CD4-positive, alpha-beta memory T cell (primary cell): ENCODE measurements at regions not wholly inside any gene's neighbourhood (a gene's known extent, or its start where the extent isn't known, plus 50 kb on each side); places are given as distances from the start of the nearest gene placed in this dataset.
"Not testable (repeated sequence)": the region's sequence is repeated elsewhere in the genome, so short reads cannot be mapped to it uniquely, and the experiment has no call there.

ENCODE experiments used
- CTCF ChIA-PET: fragments of 350-600 bp; sonication (Branson Sonifier 250); formaldehyde crosslinking; loops from one replicate; lab custom pipeline; 2021; ENCODE audit warnings: inconsistent platforms; ENCODE audit not compliant: partially characterized antibody; lab: Charles Lee
- POLR2A ChIA-PET: fragments of 350-600 bp; sonication (Branson Sonifier 250); formaldehyde crosslinking; loops from one replicate; lab custom pipeline; 2021; ENCODE audit not compliant: partially characterized antibody; lab: Charles Lee
- DNase-seq, 5 donors: peaks; one replicate each; pipeline versions ENCODE4 v3.0.0 to v3.0.0-alpha.2; 2020 to 2022; ENCODE audit warnings: mixed read lengths in 1 of 5
- H3K27ac ChIP-seq: one replicate; pipeline ENCODE4 v1.7.0; 2013; ENCODE audit warnings: low read depth, low read length
- H3K27me3 ChIP-seq: 2 replicates; pipeline ENCODE4 v1.7.0; 2013; ENCODE audit warnings: mild to moderate bottlenecking, low read length, moderate library complexity; ENCODE audit not compliant: insufficient read depth
- H3K36me3 ChIP-seq: 2 replicates; pipeline ENCODE4 v1.7.0; 2013; ENCODE audit warnings: mild to moderate bottlenecking, low read length, moderate library complexity; ENCODE audit not compliant: insufficient read depth
- H3K4me1 ChIP-seq: 2 replicates; pipeline ENCODE4 v1.7.0; 2013; ENCODE audit warnings: mild to moderate bottlenecking, low read length, moderate library complexity; ENCODE audit not compliant: insufficient read depth
- H3K4me3 ChIP-seq, 2 donors: one replicate each; pipeline ENCODE4 v1.7.0; 2013; ENCODE audit warnings: low read length in 2 of 2, mild to moderate bottlenecking in 1 of 2
- H3K9me3 ChIP-seq, 2 donors: one replicate each; pipeline ENCODE4 v1.7.0; 2013; ENCODE audit warnings: low read length in 2 of 2, control low read depth in 1 of 2; ENCODE audit not compliant: control insufficient read depth in 1 of 2
- H3K27ac Mint-ChIP-seq, 7 donors: one replicate each; pipeline ENCODE4 v1.8.0; 2020 to 2021; ENCODE audit warnings: mixed read lengths in 7 of 7, mild to moderate bottlenecking in 6 of 7, inconsistent platforms in 3 of 7, moderate library complexity in 3 of 7
- H3K27me3 Mint-ChIP-seq, 2 donors: one replicate each; pipeline ENCODE4 v1.8.0; 2020 to 2021; ENCODE audit warnings: mixed read lengths in 2 of 2
- H3K36me3 Mint-ChIP-seq, 2 donors: one replicate each; pipeline ENCODE4 v1.8.0; 2020 to 2021; ENCODE audit warnings: mixed read lengths in 2 of 2, inconsistent platforms in 1 of 2, mild to moderate bottlenecking in 1 of 2
- H3K4me1 Mint-ChIP-seq, 4 donors: one replicate each; pipeline ENCODE4 v1.8.0; 2020 to 2021; ENCODE audit warnings: mixed read lengths in 4 of 4, mild to moderate bottlenecking in 1 of 4
- H3K4me3 Mint-ChIP-seq, 8 donors: one replicate each; pipeline ENCODE4 v1.8.0; 2020 to 2021; ENCODE audit warnings: mixed read lengths in 8 of 8, mild to moderate bottlenecking in 7 of 8, moderate library complexity in 6 of 8, inconsistent platforms in 3 of 8
- H3K9me3 Mint-ChIP-seq, 8 donors: one replicate each; pipeline ENCODE4 v1.8.0; 2020 to 2021; ENCODE audit warnings: mixed read lengths in 8 of 8, mild to moderate bottlenecking in 5 of 8, inconsistent platforms in 3 of 8, moderate library complexity in 1 of 8
- intact Hi-C: fragments of 100-400 bp; cut with micrococcal nuclease; formaldehyde crosslinking; loops from one replicate; pipeline ENCODE4 v1.15.1; 2023

GRCh38 chr14:43356382-43356781 is 1150.7 kb downstream of the FSCB start:
- no peak for DNase-seq

GRCh38 chr14:43341921-43342320 is 1165.2 kb downstream of the FSCB start:
- Mint-ChIP-seq H3K4me3 (no peak overlapping the region), H3K27ac (no peak overlapping the region), H3K4me1 (no peaks in the 10 kb centered on the region), H3K9me3 (peaks cover 2 to 33% (median 17%) of the 10 kb centered on the region in 8 donors), H3K36me3 (no peaks in the 10 kb centered on the region), H3K27me3 (no peaks in the 10 kb centered on the region)
- CTCF ChIA-PET: no interaction called here
- intact Hi-C loops: no loop called here
- POLR2A ChIA-PET: no interaction called here
- H3K36me3 ChIP-seq: no peaks in the 10 kb centered on the region
- H3K27me3 ChIP-seq: no peaks in the 10 kb centered on the region
- no peak for DNase-seq
- H3K4me3 ChIP-seq: no peak overlapping the region
- no peak overlapping the region for H3K27ac ChIP-seq
- no peaks in the 10 kb centered on the region for H3K9me3 ChIP-seq
- H3K4me1 ChIP-seq: no peaks in the 10 kb centered on the region

More at GRCh38 chr14:43356382-43356781, 1150.7 kb downstream of the FSCB start:
- H3K36me3 Mint-ChIP-seq: no peaks in the 10 kb centered on the region
- Histone ChIP-seq H3K36me3 (no peaks in the 10 kb centered on the region), H3K27me3 (no peaks in the 10 kb centered on the region), H3K4me3 (no peak overlapping the region), H3K4me1 (no peaks in the 10 kb centered on the region), H3K27ac (no peak overlapping the region), H3K9me3 (no peaks in the 10 kb centered on the region)
- POLR2A ChIA-PET: no interaction called here
- no peaks in the 10 kb centered on the region for H3K4me1 Mint-ChIP-seq
- intact Hi-C loops: no loop called here
- no peaks in the 10 kb centered on the region for H3K27me3 Mint-ChIP-seq
- CTCF ChIA-PET: no interaction called here
- H3K27ac Mint-ChIP-seq: no peak overlapping the region
- H3K9me3 Mint-ChIP-seq: peaks cover 0 to 3% (median under 1%) of the 10 kb centered on the region in 8 donors
- H3K4me3 Mint-ChIP-seq: no peak overlapping the region

GRCh38 chr14:43338713-43339112 is 1168.4 kb downstream of the FSCB start:
- no peaks in the 10 kb centered on the region for H3K4me1 Mint-ChIP-seq
- Histone ChIP-seq H3K9me3 (no peaks in the 10 kb centered on the region), H3K4me1 (no peaks in the 10 kb centered on the region), H3K27me3 (no peaks in the 10 kb centered on the region), H3K36me3 (no peaks in the 10 kb centered on the region), H3K27ac (no peak overlapping the region), H3K4me3 (no peak overlapping the region)
- DNase-seq: no peak
- no peak overlapping the region for H3K4me3 Mint-ChIP-seq
- H3K36me3 Mint-ChIP-seq: no peaks in the 10 kb centered on the region
- H3K27me3 Mint-ChIP-seq: no peaks in the 10 kb centered on the region
- POLR2A ChIA-PET: no interaction called here
- CTCF ChIA-PET: no interaction called here
- intact Hi-C loops: no loop called here
- H3K27ac Mint-ChIP-seq: no peak overlapping the region
- H3K9me3 Mint-ChIP-seq: peaks cover 0 to 24% (median 7%) of the 10 kb centered on the region in 8 donors

GRCh38 chr14:43336351-43336750 is 1170.7 kb downstream of the FSCB start:
- Histone ChIP-seq H3K36me3 (no peaks in the 10 kb centered on the region), H3K4me1 (no peaks in the 10 kb centered on the region), H3K4me3 (no peak overlapping the region), H3K27me3 (no peaks in the 10 kb centered on the region), H3K27ac (no peak overlapping the region), H3K9me3 (no peaks in the 10 kb centered on the region)
- Mint-ChIP-seq H3K27me3 (no peaks in the 10 kb centered on the region), H3K27ac (no peak overlapping the region), H3K4me3 (no peak overlapping the region), H3K36me3 (no peaks in the 10 kb centered on the region), H3K9me3 (peaks cover 0 to 10% (median 5%) of the 10 kb centered on the region in 8 donors), H3K4me1 (no peaks in the 10 kb centered on the region)
- intact Hi-C loops: no loop called here
- ChIA-PET CTCF (no interaction called here), POLR2A (no interaction called here)
- no peak for DNase-seq

GRCh38 chr14:43326501-43327407 is 1180.3 kb downstream of the FSCB start:
- DNase-seq, H3K27me3 ChIP-seq, H3K4me3 Mint-ChIP-seq, H3K4me1 Mint-ChIP-seq, H3K4me3 ChIP-seq, H3K27ac ChIP-seq, H3K36me3 Mint-ChIP-seq, H3K27me3 Mint-ChIP-seq, POLR2A ChIA-PET, H3K27ac Mint-ChIP-seq, H3K9me3 ChIP-seq, intact Hi-C loops, H3K36me3 ChIP-seq, CTCF ChIA-PET, H3K4me1 ChIP-seq: not testable (repeated sequence)
- peaks cover 0 to 13% (median 7%) of the 10 kb centered on the region in 8 donors for H3K9me3 Mint-ChIP-seq

GRCh38 chr14:43316427-43316826 is 1190.7 kb downstream of the FSCB start:
- ChIA-PET CTCF (no interaction called here), POLR2A (no interaction called here)
- Histone ChIP-seq H3K4me3 (no peak overlapping the region), H3K36me3 (no peaks in the 10 kb centered on the region), H3K4me1 (no peaks in the 10 kb centered on the region), H3K27me3 (no peaks in the 10 kb centered on the region), H3K9me3 (peaks cover 0 to 3% of the 10 kb centered on the region in 2 donors), H3K27ac (no peak overlapping the region)
- Mint-ChIP-seq H3K4me3 (no peak overlapping the region), H3K36me3 (no peaks in the 10 kb centered on the region), H3K9me3 (peaks cover 0 to 6% (median 3%) of the 10 kb centered on the region in 8 donors), H3K27me3 (no peaks in the 10 kb centered on the region), H3K4me1 (no peaks in the 10 kb centered on the region), H3K27ac (no peak overlapping the region)
- intact Hi-C loops: no loop called here
- DNase-seq: no peak

GRCh38 chr14:43313719-43314118 is 1193.4 kb downstream of the FSCB start:
- POLR2A ChIA-PET: no interaction called here
- intact Hi-C loops: no loop called here
- Histone ChIP-seq H3K4me1 (no peaks in the 10 kb centered on the region), H3K36me3 (no peaks in the 10 kb centered on the region), H3K27me3 (no peaks in the 10 kb centered on the region), H3K9me3 (peaks cover 0 to 3% of the 10 kb centered on the region in 2 donors), H3K27ac (no peak overlapping the region), H3K4me3 (no peak overlapping the region)
- Mint-ChIP-seq H3K27ac (no peak overlapping the region), H3K9me3 (peaks cover 0 to 15% (median 5%) of the 10 kb centered on the region in 8 donors), H3K27me3 (no peaks in the 10 kb centered on the region), H3K4me3 (no peak overlapping the region), H3K4me1 (no peaks in the 10 kb centered on the region), H3K36me3 (no peaks in the 10 kb centered on the region)
- CTCF ChIA-PET: no interaction called here
- DNase-seq: no peak
